ENCODE measurements at regions not wholly inside any gene's neighbourhood (a gene's known extent, or its start where the extent isn't known, plus 50 kb on each side); places are given as distances from the start of the nearest gene placed in this dataset.

DNA sequence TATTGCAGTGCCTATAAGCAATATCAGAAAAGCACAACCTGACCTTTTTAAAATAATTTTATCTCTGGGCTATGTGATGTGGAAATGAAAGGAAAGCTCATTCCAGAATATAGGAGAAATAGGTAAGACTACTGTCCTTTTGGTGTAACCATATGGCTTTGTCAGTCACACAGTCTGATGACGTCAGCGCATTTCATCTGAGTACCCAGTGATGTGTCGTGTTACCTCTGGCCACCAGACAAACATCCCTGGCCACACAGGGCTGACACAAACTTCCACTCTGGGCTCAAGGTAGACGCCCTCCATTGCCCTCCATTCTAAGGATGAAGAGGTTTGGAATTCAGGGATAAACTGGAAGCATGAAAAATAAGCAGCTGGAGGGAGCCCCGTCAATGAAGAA, 506.7 kb downstream of the CMPK2 start:
- H3K27ac ChIP-seq = no peak overlapping the region
- TF ChIP-seq, protein P1, sequence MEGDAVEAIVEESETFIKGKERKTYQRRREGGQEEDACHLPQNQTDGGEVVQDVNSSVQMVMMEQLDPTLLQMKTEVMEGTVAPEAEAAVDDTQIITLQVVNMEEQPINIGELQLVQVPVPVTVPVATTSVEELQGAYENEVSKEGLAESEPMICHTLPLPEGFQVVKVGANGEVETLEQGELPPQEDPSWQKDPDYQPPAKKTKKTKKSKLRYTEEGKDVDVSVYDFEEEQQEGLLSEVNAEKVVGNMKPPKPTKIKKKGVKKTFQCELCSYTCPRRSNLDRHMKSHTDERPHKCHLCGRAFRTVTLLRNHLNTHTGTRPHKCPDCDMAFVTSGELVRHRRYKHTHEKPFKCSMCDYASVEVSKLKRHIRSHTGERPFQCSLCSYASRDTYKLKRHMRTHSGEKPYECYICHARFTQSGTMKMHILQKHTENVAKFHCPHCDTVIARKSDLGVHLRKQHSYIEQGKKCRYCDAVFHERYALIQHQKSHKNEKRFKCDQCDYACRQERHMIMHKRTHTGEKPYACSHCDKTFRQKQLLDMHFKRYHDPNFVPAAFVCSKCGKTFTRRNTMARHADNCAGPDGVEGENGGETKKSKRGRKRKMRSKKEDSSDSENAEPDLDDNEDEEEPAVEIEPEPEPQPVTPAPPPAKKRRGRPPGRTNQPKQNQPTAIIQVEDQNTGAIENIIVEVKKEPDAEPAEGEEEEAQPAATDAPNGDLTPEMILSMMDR (conservative IDR thresholded peaks at IDR 0.05) = no peak
- no peak for TF ChIP-seq ZFX (IDR thresholded peaks at IDR 0.05)

DNA sequence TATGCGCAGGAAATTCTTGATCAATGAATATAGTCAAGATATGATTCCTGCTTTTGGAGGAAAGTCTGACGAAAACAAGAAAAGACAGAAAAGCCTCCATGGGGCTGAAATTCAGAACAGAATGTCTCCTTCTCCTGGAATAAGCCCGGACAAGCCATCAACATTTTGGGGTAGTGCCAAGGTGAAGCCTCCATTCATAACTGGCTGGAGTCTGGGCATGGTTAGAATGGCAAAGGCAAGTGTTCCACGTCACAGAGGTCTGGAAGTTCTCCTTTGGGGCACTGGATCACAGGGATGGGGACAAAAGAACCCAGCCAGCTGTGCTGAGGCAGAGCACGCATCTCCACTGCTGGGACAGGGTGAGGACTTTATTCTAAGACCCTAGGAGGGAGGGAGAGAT, 505.7 kb downstream of the CMPK2 start:
- H3K27ac ChIP-seq = no peak overlapping the region
- no peak for TF ChIP-seq ZFX (IDR thresholded peaks at IDR 0.05)
- TF ChIP-seq, protein P1 (conservative IDR thresholded peaks at IDR 0.05) = no peak

DNA sequence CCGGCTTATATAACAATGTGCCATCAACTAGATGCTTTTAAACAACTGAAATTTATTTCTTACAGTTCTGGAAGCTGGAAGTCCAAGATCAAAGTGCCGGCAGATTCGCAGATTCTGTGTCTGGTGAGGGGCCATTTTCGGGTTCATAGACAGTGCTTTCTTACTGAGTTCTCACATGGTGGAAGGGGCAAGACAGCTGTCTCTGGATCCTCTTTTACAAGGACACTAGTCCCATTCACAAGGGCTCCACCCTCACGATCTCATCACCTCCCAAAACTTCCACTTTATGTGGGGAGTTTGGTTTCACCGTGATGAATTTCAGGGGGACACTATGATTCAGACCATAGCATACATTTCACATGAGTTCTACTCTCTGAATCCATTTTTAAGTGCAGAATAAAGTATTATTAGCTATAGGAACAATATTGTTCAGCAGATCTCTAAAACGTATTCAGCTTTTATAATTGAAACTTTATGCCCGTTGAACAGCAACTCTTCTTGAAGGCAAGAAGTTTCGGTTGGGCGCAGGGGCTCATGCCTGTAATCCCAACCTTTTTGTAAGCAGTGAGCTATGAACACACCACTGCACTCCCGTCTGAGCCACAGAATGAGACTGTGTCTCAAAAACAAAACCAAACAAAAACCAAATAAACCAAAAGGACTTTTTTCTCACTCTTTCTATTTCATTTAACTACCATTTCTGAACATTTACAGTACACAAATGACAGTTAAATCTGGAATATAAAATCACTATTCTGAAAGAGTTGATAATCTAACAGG, 502.8 kb downstream of the CMPK2 start:
- TF ChIP-seq ZFX (IDR thresholded peaks at IDR 0.05) = no peak
- TF ChIP-seq, protein P1 (conservative IDR thresholded peaks at IDR 0.05) = no peak
- no peak overlapping the region for H3K27ac ChIP-seq

DNA sequence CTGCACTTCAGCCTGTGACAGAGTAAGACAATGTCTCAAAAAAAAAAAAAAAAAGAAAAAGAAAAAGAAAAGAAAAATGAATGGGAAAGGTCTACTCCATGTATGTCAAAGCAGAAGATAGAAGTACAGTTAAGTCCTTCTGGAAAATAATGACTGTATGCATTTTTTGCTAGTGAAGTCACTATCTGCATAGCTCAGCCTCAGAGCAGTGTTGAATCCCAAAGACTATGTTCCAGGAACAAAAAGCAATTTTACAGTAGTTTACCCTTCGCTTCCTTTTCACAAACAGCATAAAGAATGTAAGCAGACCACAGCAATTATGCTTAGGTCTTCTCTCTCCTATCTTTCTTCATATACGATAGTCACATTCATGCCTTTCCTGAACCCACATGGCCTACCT, 497.4 kb downstream of the CMPK2 start:
- H3K27ac ChIP-seq = no peak overlapping the region

DNA sequence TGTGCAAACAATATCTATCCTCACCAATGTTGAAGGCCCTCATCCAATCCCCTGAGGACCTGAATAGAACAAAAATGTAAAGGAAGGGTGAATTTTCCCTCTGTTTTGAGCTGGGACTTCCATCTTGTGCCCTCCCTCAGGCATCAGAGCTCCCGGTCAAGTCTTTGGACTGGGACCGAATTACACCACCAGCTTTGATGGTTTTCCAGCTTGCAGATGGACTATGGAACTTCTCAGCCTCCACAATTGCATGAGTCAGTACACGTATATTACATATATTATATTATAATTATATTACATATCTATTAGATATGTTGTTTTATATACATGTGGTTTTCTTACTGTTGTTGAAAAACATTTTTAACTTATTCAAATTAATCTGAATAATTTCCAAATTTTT, 496.4 kb downstream of the CMPK2 start:
- H3K27ac ChIP-seq = no peak overlapping the region
- no peak for TF ChIP-seq ZFX (IDR thresholded peaks at IDR 0.05)

More for the DNA sequence above, 497.4 kb downstream of the CMPK2 start:
- no peak for TF ChIP-seq ZFX (IDR thresholded peaks at IDR 0.05)
- TF ChIP-seq, protein P1 (conservative IDR thresholded peaks at IDR 0.05) = no peak

DNA sequence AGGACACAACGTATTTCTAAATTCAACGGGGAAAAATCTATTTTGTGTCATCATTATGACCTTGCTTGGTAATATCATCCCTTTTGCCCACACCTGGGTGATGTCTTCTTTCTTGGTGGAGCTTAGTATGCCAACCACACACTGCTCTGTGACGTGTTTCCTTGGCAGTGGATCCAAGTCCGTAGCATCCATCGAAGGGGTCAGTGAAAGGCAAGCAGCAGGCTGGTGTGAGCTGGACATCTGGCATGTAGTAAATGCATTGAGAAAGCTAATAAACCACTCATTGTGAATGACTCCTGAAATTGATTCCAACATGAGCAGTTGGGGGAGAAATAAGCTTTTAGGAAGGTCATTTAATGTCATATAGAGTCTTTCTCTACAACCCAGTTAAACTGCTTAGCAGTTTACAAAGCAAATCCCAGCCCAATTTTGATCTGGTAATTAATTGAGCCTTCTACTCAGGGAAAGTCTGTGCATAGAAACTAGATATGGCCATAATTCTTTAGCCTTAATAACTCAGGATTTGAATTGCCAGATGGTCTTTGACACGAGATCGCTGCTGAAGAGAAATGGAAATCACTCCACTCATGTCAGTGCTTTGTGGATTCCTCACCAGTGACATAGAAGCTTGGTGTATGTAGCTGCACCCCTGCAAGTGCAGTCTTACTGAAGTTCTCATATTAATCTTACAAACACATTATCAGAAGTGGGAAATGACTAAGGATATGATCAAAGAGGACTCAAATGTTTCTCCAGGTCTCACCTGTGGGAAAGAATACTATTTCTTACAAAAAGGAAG, 494.8 kb downstream of the CMPK2 start:
- TF ChIP-seq ZFX (IDR thresholded peaks at IDR 0.05) = no peak
- TF ChIP-seq, protein P1 (conservative IDR thresholded peaks at IDR 0.05) = no peak
- no peak overlapping the region for H3K27ac ChIP-seq

DNA sequence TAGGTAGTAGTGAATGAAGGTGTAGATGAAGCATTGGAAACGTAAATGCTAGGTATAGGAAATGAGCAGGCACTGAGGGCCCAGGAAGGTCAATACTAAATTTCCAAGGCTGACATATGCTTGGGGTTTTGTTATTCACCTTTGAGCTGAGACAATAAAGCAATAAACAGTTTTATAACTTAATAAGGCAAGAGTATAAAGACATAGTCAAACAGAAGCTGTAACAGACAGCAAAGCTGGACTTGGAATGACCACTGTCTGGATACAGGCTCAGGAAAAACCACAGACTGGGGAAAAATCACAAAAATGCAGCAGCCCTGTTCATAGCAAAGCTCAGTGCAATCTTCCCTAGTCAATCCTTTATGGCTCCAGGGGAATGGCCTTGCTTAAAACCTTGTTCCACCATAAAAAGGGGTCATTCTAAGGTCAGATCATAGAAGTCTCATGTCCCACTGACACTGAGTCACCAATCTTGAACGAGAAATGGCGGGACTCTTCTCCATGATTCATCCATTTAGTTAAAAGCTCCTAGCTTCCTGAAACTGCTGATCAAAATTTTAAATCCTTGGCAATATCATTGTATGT, 493.3 kb downstream of the CMPK2 start:
- TF ChIP-seq ZFX (IDR thresholded peaks at IDR 0.05) = no peak
- TF ChIP-seq, protein P1 (conservative IDR thresholded peaks at IDR 0.05) = no peak
- H3K27ac ChIP-seq = no peak overlapping the region
